WI38 (cell line): ENCODE measurements at regions not wholly inside any gene's neighbourhood (a gene's known extent, or its start where the extent isn't known, plus 50 kb on each side); places are given as distances from the start of the nearest gene placed in this dataset.

Experiments used
- H3K4me3 ChIP-seq: 2 replicates; pipeline ENCODE4 v1.5.1; 2011; ENCODE audit warnings: low read depth, mild to moderate bottlenecking, control low read depth, low read length
- CTCF ChIP-seq: IDR thresholded peaks from 2 replicates; pipeline ENCODE4 v1.5.1; 2012; ENCODE audit warnings: low read depth, mild to moderate bottlenecking, control low read depth, low read length

- H3K4me3 ChIP-seq, result no peak overlapping the region
- TF ChIP-seq CTCF, result no peak
Measured at GRCh38 chr11:70823771-70824170, 425.4 kb downstream of the CTTN start.

- no peak for TF ChIP-seq CTCF
- H3K4me3 ChIP-seq, result no peak overlapping the region
Measured at GRCh38 chr11:70824605-70825245, 426.4 kb downstream of the CTTN start.

DNA sequence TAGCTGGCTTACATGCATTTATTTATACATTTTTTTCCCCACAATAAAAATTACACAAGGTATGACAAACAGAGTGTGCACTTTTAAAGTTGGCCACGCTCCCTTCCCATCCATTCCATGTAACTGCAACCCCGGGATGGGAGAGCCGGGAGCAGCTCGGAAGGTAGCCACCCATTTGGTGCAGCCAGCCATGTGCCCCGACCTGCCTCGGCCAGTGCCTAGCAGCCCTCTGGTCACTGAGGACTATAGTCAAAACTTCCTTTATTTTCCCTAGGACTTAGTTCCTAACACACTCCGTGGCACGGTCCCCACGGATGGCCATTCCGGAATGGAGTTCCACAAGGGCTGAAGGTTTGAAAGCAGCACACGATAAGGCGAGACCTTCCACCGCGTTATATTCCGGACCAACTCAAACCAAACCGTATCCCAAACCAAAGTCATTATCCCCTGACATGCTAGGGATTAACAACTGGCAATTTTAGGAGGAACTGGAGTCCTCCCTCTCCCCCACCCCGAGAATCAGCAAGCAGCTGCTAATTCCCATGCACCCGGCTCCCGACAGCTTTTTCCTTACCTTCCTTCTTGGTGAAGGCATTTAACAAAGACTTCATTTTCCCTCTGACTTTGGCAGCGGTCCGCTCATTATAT, 426.4 kb downstream of the SHANK2 start:
- no peak overlapping the region for H3K4me3 ChIP-seq
- TF ChIP-seq CTCF, result no peak

GRCh38 chr11:70826541-70827335, 425.6 kb downstream of the SHANK2 start:
- no peak overlapping the region for H3K4me3 ChIP-seq
- no peak for TF ChIP-seq CTCF

DNA sequence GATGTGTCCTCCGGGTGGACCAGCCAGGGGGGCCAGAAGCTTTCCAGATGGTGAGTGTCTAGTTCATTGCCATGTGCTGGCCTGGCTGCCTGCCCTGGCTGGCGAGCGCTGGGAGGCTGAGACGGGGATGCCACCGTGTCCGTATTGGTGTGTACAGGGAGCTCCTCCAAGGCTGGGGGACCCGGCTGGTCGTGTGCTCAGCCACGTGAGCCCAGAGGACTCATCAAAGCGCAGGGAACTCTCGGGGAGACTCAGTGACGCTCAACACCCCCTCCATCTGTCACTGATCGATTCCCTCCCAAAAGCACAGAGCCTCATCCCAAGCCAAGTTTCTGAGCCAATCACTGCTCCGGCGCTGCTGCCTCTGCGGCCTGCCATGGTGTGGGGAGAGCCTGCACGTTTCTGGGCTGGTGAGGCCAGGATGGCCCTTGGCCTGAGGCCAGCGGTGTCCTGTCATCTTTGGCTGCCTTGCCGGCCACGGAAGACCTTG, 423.7 kb downstream of the SHANK2 start:
- TF ChIP-seq CTCF, result no peak
- no peak overlapping the region for H3K4me3 ChIP-seq

- no peak overlapping the region for H3K4me3 ChIP-seq
- TF ChIP-seq CTCF, result no peak
Measured at GRCh38 chr11:70829134-70829885, 423.1 kb downstream of the SHANK2 start.
